ENCODE measurements at regions not wholly inside any gene's neighbourhood (a gene's known extent, or its start where the extent isn't known, plus 50 kb on each side); places are given as distances from the start of the nearest gene placed in this dataset.

DNA sequence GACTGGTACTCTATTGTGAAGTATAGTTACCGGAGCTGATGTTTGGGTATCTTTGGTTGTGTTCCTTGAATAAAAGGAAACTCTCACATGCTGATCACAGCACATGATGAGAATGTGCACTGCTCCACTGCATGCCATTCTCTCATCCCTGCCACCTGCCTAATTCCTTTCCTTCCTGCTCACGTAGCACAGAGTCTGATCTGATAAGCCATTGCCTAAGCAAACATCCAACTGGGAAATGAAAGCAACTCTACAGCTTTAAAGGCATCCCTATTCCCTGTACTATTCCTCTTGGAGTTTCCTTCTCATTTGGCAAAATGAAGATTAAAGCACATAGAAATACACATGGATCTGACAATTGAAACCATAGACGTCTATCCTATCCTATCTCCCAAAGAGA lies 359.8 kb downstream of the C3orf38 start:
- Histone ChIP-seq H3K27me3 (no peaks in the 10 kb centered on the region), H3K4me3 (no peak overlapping the region), H3K4me1 (no peaks in the 10 kb centered on the region), H3K36me3 (no peaks in the 10 kb centered on the region), H3K27ac (no peak overlapping the region), H3K9me3 (no peaks in the 10 kb centered on the region)
- intact Hi-C loops (cut with DNase I; ENCODE audit: low total_unique reads), result no loop called here
- DNase-seq, result no peak
- TF ChIP-seq, protein P1, sequence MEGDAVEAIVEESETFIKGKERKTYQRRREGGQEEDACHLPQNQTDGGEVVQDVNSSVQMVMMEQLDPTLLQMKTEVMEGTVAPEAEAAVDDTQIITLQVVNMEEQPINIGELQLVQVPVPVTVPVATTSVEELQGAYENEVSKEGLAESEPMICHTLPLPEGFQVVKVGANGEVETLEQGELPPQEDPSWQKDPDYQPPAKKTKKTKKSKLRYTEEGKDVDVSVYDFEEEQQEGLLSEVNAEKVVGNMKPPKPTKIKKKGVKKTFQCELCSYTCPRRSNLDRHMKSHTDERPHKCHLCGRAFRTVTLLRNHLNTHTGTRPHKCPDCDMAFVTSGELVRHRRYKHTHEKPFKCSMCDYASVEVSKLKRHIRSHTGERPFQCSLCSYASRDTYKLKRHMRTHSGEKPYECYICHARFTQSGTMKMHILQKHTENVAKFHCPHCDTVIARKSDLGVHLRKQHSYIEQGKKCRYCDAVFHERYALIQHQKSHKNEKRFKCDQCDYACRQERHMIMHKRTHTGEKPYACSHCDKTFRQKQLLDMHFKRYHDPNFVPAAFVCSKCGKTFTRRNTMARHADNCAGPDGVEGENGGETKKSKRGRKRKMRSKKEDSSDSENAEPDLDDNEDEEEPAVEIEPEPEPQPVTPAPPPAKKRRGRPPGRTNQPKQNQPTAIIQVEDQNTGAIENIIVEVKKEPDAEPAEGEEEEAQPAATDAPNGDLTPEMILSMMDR (IDR thresholded peaks at IDR 0.05), result no peak

DNA sequence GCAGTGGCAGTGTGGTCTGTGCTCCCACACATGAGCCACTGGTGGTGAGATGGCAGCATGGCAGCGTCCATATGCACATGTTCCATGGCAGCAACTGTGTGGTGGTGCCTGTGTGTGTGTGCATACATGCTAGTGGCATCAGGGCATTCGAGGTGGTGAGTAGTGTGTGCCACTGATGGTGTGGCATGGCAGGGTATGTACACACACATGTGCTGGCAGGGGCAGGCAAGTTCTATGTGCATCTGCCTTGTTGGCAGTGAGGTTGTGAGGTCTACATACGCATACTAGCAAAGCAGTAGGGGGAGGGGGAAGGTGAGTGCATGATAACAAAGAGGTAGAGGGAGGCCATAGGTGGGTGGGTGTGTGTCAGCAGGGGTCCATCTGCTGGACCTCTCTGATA lies 378.7 kb downstream of the C3orf38 start:
- intact Hi-C loops (cut with DNase I; ENCODE audit: low total_unique reads), result no loop called here
- no peak overlapping the region for H3K4me3 ChIP-seq
- H3K4me1 ChIP-seq, result no peaks in the 10 kb centered on the region
- no peak for DNase-seq
- H3K36me3 ChIP-seq, result no peaks in the 10 kb centered on the region
- TF ChIP-seq, protein P1 (IDR thresholded peaks at IDR 0.05), result no peak
- no peak overlapping the region for H3K27ac ChIP-seq
- no peaks in the 10 kb centered on the region for H3K9me3 ChIP-seq
- H3K27me3 ChIP-seq, result no peaks in the 10 kb centered on the region

DNA sequence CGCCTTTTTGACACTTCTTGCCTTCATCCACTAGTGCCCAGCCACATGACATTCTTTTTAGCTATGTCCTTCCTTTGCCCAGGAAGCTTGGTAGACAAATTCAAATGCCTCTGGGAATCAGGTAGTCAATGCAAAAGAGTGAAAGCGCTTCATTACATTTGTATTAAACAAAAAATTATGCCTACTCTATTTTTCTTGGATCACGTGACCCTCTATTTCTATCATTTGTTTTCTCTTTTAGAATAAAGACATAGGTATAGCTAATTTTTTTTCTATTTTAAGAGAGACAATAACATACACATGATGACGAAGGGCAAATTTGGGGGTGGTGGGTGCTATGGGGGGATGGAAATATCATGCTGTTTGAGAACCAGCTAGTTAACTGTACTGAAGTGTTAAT lies 384.8 kb downstream of the C3orf38 start:
- no peak overlapping the region for H3K27ac ChIP-seq
- intact Hi-C loops (cut with DNase I; ENCODE audit: low total_unique reads), result no loop called here
- no peaks in the 10 kb centered on the region for H3K4me1 ChIP-seq
- H3K4me3 ChIP-seq, result no peak overlapping the region
- no peaks in the 10 kb centered on the region for H3K27me3 ChIP-seq
- TF ChIP-seq, protein P1 (IDR thresholded peaks at IDR 0.05), result no peak
- no peak for DNase-seq
- H3K36me3 ChIP-seq, result no peaks in the 10 kb centered on the region
- no peaks in the 10 kb centered on the region for H3K9me3 ChIP-seq

DNA sequence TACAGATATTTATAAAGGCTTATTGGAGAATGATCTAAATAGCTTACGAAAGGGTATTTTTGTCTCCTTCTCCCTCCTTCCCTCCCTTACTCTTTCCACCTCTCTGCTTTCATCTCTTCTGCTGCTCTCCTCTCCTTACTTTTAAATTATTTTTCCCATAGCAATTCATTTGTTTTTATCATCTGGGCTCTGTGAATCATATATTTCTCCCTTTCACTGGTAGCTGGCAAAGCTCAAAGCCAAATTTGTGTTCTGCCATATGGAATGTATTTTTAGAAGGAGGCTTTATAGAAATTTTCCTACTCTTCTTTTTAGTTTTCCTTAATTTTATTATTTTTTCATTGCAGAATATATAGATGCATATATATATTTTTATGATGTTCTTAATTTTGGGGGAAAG lies 385.8 kb downstream of the C3orf38 start:
- TF ChIP-seq, protein P1 (IDR thresholded peaks at IDR 0.05), result no peak
- H3K36me3 ChIP-seq, result no peaks in the 10 kb centered on the region
- no peaks in the 10 kb centered on the region for H3K27me3 ChIP-seq
- no peak overlapping the region for H3K4me3 ChIP-seq
- no peaks in the 10 kb centered on the region for H3K4me1 ChIP-seq
- DNase-seq, result no peak
- no peak overlapping the region for H3K27ac ChIP-seq
- no peaks in the 10 kb centered on the region for H3K9me3 ChIP-seq
- intact Hi-C loops (cut with DNase I; ENCODE audit: low total_unique reads), result no loop called here

DNA sequence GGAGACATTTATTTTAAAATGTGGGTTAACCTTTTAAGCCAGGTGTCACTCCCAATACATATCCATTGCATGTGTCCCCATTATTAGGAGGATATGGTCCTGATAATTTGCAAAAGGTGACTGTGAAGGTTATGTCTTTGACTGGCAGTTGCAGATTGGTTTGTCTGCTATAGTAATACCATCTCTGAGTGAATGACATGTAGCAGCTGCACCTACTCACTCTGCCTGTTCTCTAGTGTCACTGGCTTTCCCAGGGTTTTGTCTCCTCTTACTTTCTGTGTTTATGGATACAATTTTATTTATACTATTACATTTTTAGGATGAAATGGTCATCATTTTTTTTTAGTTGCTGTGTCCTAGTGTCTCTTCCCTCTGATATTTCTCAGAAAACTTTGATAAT lies 393.2 kb downstream of the C3orf38 start:
- H3K4me1 ChIP-seq, result no peaks in the 10 kb centered on the region
- H3K36me3 ChIP-seq, result no peaks in the 10 kb centered on the region
- TF ChIP-seq, protein P1 (IDR thresholded peaks at IDR 0.05), result no peak
- DNase-seq, result no peak
- H3K27me3 ChIP-seq, result no peaks in the 10 kb centered on the region
- H3K27ac ChIP-seq, result no peak overlapping the region
- H3K4me3 ChIP-seq, result no peak overlapping the region
- no peaks in the 10 kb centered on the region for H3K9me3 ChIP-seq
- intact Hi-C loops (cut with DNase I; ENCODE audit: low total_unique reads), result no loop called here

DNA sequence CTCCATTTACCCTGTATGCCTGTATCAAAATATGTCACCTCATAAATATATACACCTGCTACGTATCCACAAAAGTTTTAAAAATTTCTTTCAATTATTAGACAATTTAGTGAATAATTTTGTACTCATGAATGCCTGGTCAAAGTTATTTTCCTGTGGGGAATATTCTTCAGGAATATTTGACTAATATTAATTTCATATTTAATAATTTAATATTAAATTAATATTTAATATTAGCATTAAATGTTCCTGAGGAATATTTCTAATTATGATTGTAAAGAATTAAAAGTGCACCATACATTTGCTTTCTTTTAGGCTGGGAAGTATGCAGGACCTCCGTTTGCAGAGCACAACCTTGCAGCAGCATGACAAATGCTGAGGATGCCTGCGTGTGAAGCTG lies 422.7 kb downstream of the C3orf38 start:
- Histone ChIP-seq H3K27ac (no peak overlapping the region), H3K4me3 (no peak overlapping the region), H3K27me3 (no peaks in the 10 kb centered on the region), H3K36me3 (no peaks in the 10 kb centered on the region), H3K4me1 (no peaks in the 10 kb centered on the region), H3K9me3 (no peaks in the 10 kb centered on the region)
- intact Hi-C loops (cut with DNase I; ENCODE audit: low total_unique reads), result no loop called here
- no peak for DNase-seq
- TF ChIP-seq, protein P1 (IDR thresholded peaks at IDR 0.05), result no peak
